ENCODE measurements at regions not wholly inside any gene's neighbourhood (a gene's known extent, or its start where the extent isn't known, plus 50 kb on each side); places are given as distances from the start of the nearest gene placed in this dataset.

GRCh38 chr17:34176440-34176839, 78.6 kb upstream of the CCL2 start:
- in situ Hi-C loops (cut with HindIII; ENCODE audit: low sequenced_read_pairs): no loop called here

GRCh38 chr17:34177642-34178041, 77.4 kb upstream of the CCL2 start:
- in situ Hi-C loops (cut with HindIII; ENCODE audit: low sequenced_read_pairs): no loop called here

GRCh38 chr17:34178092-34178491, 77.0 kb upstream of the CCL2 start:
- in situ Hi-C loops (cut with HindIII; ENCODE audit: low sequenced_read_pairs): no loop called here

GRCh38 chr17:34182036-34182803, 72.9 kb upstream of the CCL2 start:
- in situ Hi-C loops (cut with HindIII; ENCODE audit: low sequenced_read_pairs): no loop called here

GRCh38 chr17:34195987-34196386, 59.1 kb upstream of the CCL2 start:
- in situ Hi-C loops (cut with HindIII; ENCODE audit: low sequenced_read_pairs): no loop called here

DNA sequence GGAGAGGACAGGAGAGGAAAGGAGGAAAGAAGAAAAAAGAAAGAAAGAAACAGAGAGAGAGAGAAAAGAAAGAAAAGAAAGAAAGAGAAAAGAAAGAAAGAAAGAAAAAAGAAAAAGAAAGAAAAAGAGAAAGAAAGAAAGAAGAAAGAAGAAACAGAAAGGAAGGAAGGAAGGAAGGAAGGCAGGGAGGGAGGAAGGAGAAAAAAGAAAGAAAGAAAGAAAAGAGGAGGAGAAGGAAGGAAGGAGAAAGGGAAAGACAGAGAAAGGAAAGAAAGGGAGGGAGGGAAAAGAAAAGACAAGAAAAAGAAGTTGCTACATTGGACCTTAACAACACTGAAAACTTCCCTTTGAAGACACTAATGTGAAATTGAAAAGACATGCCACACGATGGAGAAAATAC, 56.6 kb upstream of the CCL2 start:
- in situ Hi-C loops (cut with HindIII; ENCODE audit: low sequenced_read_pairs): no loop called here

- in situ Hi-C loops (cut with HindIII; ENCODE audit: low sequenced_read_pairs): no loop called here
Observed at GRCh38 chr17:34199454-34199853, 55.6 kb upstream of the CCL2 start.

GRCh38 chr17:34199932-34200534, 55.1 kb upstream of the CCL2 start:
- in situ Hi-C loops (cut with HindIII; ENCODE audit: low sequenced_read_pairs): no loop called here

- in situ Hi-C loops (cut with HindIII; ENCODE audit: low sequenced_read_pairs): no loop called here
Observed at GRCh38 chr17:34201225-34201624, 53.9 kb upstream of the CCL2 start.

DNA sequence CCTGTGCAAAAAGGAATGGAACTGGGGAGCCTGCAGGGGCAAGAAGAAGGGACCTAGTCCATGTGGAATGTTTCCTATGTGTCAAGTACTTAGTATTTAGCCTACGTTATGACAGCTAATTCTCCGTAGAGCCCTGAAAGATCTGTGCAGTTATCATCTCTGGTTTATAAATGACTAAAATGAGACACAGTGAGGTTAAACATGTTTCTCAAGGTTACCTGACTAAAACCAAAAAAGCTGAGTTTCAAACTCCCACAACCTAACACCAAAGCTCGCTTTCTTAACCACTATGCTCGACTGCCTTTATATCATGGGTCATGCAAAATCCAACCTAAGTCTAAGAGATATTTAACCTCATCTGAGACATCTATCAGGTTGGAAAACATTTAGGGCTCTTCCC, 53.3 kb upstream of the CCL2 start:
- in situ Hi-C loops (cut with HindIII; ENCODE audit: low sequenced_read_pairs): no loop called here

DNA sequence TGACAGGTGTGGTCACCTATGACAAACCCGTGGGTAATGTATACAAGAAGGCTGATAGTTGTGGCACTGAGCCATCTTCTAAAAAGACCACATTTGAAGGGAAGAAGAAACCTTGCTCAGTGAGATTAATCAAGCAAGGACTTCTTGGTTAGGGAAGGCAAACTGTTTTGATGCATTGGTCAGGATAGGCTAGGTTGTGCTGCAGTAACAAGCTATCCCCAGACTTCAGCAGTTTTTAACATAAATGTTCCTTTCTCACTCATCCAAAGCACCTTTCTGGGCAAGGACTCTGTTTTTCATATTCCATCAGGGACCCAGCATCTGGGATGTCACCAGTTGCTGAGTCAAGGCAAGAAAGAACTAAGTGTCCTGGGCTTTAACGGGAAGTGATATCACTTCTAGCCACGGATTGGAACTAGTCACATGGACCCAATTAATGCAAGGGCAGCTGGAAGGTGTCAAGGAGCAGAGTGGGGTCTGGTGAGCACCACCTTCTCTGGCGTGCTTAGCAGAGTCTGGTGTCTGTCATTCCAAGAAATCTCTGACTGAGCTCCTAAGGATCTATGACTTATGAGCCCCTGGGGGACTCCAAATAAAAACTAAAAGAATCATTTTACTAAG, 52.0 kb upstream of the CCL2 start:
- in situ Hi-C loops (cut with HindIII; ENCODE audit: low sequenced_read_pairs): no loop called here

- in situ Hi-C loops (cut with HindIII; ENCODE audit: low sequenced_read_pairs): no loop called here
Observed at GRCh38 chr17:34204402-34204801, 50.7 kb upstream of the CCL2 start.

Measured in DLD1 (cell line).